Kidney epithelial cell (primary cell): ENCODE measurements at regions not wholly inside any gene's neighbourhood (a gene's known extent, or its start where the extent isn't known, plus 50 kb on each side); places are given as distances from the start of the nearest gene placed in this dataset.

ENCODE experiments used
- DNase-seq: peaks from one replicate; pipeline ENCODE4 v3.0.0-alpha.2; 2010; ENCODE audit warnings: low read depth
- H3K27me3 ChIP-seq: 2 replicates; pipeline ENCODE4 v1.6.0; 2011; ENCODE audit warnings: low read length; ENCODE audit not compliant: control insufficient read depth, insufficient read depth
- H3K36me3 ChIP-seq: 2 replicates; pipeline ENCODE4 v1.5.1; 2011; ENCODE audit warnings: low read length; ENCODE audit not compliant: control insufficient read depth, insufficient read depth
- H3K4me3 ChIP-seq: 2 replicates; pipeline ENCODE4 v1.5.1; 2011; ENCODE audit warnings: low read depth, mild to moderate bottlenecking, control low read depth, low read length
- TF ChIP-seq, protein P1 (sequence below): IDR thresholded peaks from 2 replicates; pipeline ENCODE4 v1.5.1; 2011; ENCODE audit warnings: mild to moderate bottlenecking, moderate library complexity, low read length, control low read depth, inconsistent platforms; ENCODE audit not compliant: insufficient read depth, poor library complexity, severe bottlenecking

GRCh38 chr9:129321286-129322021 lies 143.4 kb upstream of the IER5L start:
- TF ChIP-seq, protein P1, sequence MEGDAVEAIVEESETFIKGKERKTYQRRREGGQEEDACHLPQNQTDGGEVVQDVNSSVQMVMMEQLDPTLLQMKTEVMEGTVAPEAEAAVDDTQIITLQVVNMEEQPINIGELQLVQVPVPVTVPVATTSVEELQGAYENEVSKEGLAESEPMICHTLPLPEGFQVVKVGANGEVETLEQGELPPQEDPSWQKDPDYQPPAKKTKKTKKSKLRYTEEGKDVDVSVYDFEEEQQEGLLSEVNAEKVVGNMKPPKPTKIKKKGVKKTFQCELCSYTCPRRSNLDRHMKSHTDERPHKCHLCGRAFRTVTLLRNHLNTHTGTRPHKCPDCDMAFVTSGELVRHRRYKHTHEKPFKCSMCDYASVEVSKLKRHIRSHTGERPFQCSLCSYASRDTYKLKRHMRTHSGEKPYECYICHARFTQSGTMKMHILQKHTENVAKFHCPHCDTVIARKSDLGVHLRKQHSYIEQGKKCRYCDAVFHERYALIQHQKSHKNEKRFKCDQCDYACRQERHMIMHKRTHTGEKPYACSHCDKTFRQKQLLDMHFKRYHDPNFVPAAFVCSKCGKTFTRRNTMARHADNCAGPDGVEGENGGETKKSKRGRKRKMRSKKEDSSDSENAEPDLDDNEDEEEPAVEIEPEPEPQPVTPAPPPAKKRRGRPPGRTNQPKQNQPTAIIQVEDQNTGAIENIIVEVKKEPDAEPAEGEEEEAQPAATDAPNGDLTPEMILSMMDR, result no peak
- Histone ChIP-seq H3K36me3 (peaks cover 1% of the 10 kb centered on the region), H3K27me3 (no peaks in the 10 kb centered on the region), H3K4me3 (no peak overlapping the region)
- DNase-seq, result no peak

DNA sequence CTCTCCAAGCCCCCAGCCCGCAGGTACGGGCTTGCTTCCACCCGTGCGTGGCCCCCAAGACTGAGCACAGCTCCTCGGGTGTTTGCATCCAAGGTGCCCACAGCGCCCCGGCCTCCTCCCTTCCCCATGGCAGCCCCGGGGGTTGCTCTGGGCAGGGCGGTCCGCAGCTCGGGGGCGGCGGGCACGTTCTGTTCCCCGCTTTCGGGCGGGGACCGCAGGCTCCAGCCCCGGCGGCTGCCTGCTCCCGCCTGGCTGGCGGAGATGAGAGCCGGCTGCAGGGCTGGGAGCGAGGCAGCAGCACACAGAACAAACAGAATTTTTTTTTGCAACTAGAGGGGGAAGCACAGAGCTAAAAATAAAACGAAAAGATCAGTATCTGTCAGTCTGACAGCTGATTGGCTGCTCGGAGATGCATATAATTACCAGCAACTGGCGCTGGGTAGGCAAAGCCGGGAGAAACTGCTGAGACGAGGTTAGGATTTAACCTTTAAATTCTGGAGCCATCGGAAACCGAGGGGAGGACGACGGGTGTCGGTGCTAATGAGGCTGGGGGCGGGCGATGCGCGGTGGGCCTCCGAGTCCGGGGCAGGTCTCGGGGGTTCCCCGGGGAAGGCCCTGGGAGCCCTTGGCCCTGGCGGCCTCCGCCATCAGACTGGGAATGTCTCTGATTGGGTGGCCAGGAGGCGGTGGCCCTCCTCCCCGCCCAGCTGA lies 142.7 kb upstream of the IER5L start:
- H3K27me3 ChIP-seq, result no peaks in the 10 kb centered on the region
- TF ChIP-seq, protein P1, result no peak
- peaks cover 1% of the 10 kb centered on the region for H3K36me3 ChIP-seq
- peak overlapping the region; percentile 25 for H3K4me3 ChIP-seq
- DNase-seq, result peak; percentile 61

- peaks cover 1% of the 10 kb centered on the region for H3K36me3 ChIP-seq
- no peak for DNase-seq
- H3K27me3 ChIP-seq, result no peaks in the 10 kb centered on the region
- TF ChIP-seq, protein P1, result no peak
- no peak overlapping the region for H3K4me3 ChIP-seq
These were observed 141.9 kb upstream of the IER5L start for GRCh38 chr9:129319938-129320481.

DNA sequence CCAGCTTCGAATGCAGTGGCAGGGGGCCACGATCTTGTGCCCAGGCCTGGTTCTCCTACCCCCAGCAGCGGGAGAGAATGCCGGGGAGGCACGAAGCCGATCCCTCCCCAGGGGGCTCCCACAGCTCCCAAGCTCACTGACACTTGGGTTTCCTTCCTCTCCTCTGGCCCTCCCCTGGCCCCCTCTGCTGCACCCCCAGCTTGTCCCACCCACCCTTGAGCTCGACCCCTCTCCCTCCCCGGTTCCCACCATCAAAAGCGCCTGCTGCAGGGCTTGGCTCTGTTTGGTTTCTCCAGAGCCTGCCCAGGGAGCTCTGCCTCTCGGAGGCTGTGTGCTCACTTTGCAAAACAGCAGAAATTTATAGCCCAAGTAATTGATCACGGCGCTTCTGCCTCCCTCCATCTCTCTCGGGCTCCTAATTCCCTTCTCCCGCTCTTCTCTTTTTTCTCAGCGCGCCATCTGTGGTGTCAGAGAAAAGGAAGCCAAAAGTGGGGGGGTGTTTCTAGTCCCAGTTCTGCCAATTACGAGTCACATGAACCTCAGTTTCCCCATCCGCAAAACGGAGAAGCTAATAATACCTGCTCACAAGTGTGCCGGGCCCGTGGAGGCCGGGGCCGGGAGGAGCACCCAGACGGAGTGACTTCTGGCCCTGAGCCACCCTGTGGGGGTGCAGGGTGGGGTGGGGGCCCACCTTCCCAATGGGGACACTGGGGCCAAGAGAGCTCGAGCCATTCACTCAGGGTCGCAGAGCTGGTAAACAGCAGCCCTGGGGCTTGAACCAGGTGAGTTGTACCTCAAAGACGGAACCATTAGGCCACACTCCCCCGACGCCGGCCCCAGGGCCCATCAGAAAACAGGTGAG lies 141.2 kb upstream of the IER5L start:
- no peak for DNase-seq
- TF ChIP-seq, protein P1, result no peak

DNA sequence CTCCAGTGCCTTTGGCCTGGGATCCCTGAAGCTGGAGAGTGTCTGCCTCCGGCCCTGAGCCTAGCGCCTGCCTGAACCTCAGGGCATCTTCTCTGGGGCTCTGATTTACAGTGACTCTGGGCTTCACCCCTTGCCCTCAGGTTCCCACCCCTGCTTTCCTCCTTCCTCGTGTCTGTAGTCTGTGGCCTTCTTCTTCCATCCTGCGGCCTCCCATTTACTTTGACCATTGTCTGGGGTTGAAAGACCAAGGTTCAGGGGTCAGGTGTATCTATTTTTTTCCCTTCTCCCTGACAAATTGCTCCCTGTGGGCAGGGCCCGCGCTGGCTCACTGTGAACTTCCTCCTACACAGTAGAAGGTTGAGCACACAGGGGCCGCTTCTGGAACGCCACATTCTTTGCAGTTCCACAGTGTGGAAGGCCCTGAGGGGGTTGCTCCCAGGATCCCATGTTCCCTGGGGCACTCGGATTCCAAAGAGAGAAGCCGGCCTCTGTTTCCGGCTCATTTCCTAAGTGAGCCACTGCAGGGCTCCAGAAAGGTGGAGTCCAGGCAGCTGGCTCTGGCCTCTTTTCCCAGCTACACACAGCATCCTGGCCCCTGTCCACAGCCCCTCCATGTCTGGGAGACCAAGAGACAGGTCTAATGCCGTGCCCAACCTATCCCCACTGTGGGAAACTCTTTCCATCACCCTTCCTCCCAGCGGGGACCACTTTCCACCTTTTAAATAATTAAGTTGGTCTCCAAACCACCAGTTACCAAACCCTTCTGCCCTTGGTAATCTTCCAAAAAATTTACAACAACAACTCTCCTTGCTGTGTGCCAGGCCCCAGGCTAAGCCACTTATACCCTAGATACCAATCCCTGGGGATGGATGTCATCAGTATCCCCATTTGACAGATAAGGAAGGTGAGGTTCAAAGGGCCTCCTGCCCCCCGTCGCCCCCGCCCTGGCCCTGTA lies 140.3 kb upstream of the IER5L start:
- no peak for DNase-seq
- TF ChIP-seq, protein P1, result no peak
- no peaks in the 10 kb centered on the region for H3K27me3 ChIP-seq
- H3K4me3 ChIP-seq, result no peak overlapping the region
- H3K36me3 ChIP-seq, result peaks cover 1% of the 10 kb centered on the region

More for the DNA sequence above, 141.2 kb upstream of the IER5L start:
- H3K4me3 ChIP-seq, result no peak overlapping the region
- H3K36me3 ChIP-seq, result peaks cover 1% of the 10 kb centered on the region
- no peaks in the 10 kb centered on the region for H3K27me3 ChIP-seq
